ENCODE measurements at regions not wholly inside any gene's neighbourhood (a gene's known extent, or its start where the extent isn't known, plus 50 kb on each side); places are given as distances from the start of the nearest gene placed in this dataset.

GRCh38 chr10:21082206-21082605 lies 185.1 kb upstream of the NEBL start:
- Histone ChIP-seq H3K9me3 (no peaks in the 10 kb centered on the region), H3K27ac (no peak overlapping the region)

GRCh38 chr10:21080261-21080660 lies 183.2 kb upstream of the NEBL start:
- Histone ChIP-seq H3K36me3 (no peaks in the 10 kb centered on the region), H3K4me3 (no peak overlapping the region), H3K9me3 (no peaks in the 10 kb centered on the region), H3K27me3 (no peaks in the 10 kb centered on the region), H3K27ac (no peak overlapping the region), H3K4me1 (peaks cover 0 to 9% (median 0%) of the 10 kb centered on the region in 4 donors)
- DNase-seq: no peak
- TF ChIP-seq POLR2A (IDR thresholded peaks at IDR 0.05) (no peak), CTCF (IDR thresholded peaks at IDR 0.05) (no peak)

More at GRCh38 chr10:21082206-21082605, 185.1 kb upstream of the NEBL start:
- TF ChIP-seq POLR2A (IDR thresholded peaks at IDR 0.05): no peak
- no peak for TF ChIP-seq CTCF (IDR thresholded peaks at IDR 0.05)
- no peak overlapping the region for H3K4me3 ChIP-seq
- no peaks in the 10 kb centered on the region for H3K27me3 ChIP-seq
- H3K4me1 ChIP-seq: peaks cover 0 to 9% (median 0%) of the 10 kb centered on the region in 4 donors
- no peak for DNase-seq
- H3K36me3 ChIP-seq: no peaks in the 10 kb centered on the region

GRCh38 chr10:21079330-21079658 lies 182.2 kb upstream of the NEBL start:
- TF ChIP-seq CTCF (IDR thresholded peaks at IDR 0.05) (no peak), POLR2A (IDR thresholded peaks at IDR 0.05) (no peak)

GRCh38 chr10:21078410-21079329 lies 181.6 kb upstream of the NEBL start:
- Histone ChIP-seq H3K36me3 (no peaks in the 10 kb centered on the region), H3K27me3 (no peaks in the 10 kb centered on the region), H3K27ac (no peak overlapping the region), H3K4me3 (no peak overlapping the region), H3K9me3 (no peaks in the 10 kb centered on the region), H3K4me1 (peaks cover 0 to 9% (median 0%) of the 10 kb centered on the region in 4 donors)
- DNase-seq: peak in 2 of 3 donors; percentile 56 to 81
- TF ChIP-seq CTCF (IDR thresholded peaks at IDR 0.05) (peak in 4 of 6 experiments; percentile 48 to 77 (median 70)), POLR2A (IDR thresholded peaks at IDR 0.05) (no peak)

More at GRCh38 chr10:21079330-21079658, 182.2 kb upstream of the NEBL start:
- Histone ChIP-seq H3K36me3 (no peaks in the 10 kb centered on the region), H3K27me3 (no peaks in the 10 kb centered on the region), H3K4me1 (peaks cover 0 to 9% (median 0%) of the 10 kb centered on the region in 4 donors), H3K27ac (no peak overlapping the region), H3K9me3 (no peaks in the 10 kb centered on the region), H3K4me3 (no peak overlapping the region)
- DNase-seq: no peak

- Histone ChIP-seq H3K27me3 (no peaks in the 10 kb centered on the region), H3K27ac (no peak overlapping the region), H3K4me3 (no peak overlapping the region), H3K36me3 (no peaks in the 10 kb centered on the region), H3K9me3 (no peaks in the 10 kb centered on the region), H3K4me1 (peaks cover 0 to 9% (median 0%) of the 10 kb centered on the region in 4 donors)
- TF ChIP-seq POLR2A (IDR thresholded peaks at IDR 0.05): no peak
- no peak for TF ChIP-seq CTCF (IDR thresholded peaks at IDR 0.05)
- DNase-seq: no peak
Measured at GRCh38 chr10:21077681-21078080, 180.6 kb upstream of the NEBL start.

Measured in Peyer's patch (tissue), 4 donors.